ENCODE measurements at regions not wholly inside any gene's neighbourhood (a gene's known extent, or its start where the extent isn't known, plus 50 kb on each side); places are given as distances from the start of the nearest gene placed in this dataset.

GRCh38 chr6:94813806-94814205 lies 763.5 kb upstream of the MANEA start:
- dilution Hi-C loops (cut with MboI; ENCODE audit: extremely low pct_ligation_motif_present, low sequenced_read_pairs) (no loop called here), intact Hi-C loops (cut with micrococcal nuclease) (no loop called here)
- ChIA-PET POLR2A (no interaction called here), CTCF (no interaction called here)
- Histone ChIP-seq H4K20me1 (replicated peaks; ENCODE audit: control insufficient read depth, extremely low read depth, insufficient read depth, low read length) (no peaks in the 10 kb centered on the region), H3K9me3 (replicated peaks; ENCODE audit: control insufficient read depth, insufficient read depth, low read length) (no peaks in the 10 kb centered on the region), H3K9ac (replicated peaks; ENCODE audit: extremely low read depth, insufficient read depth, low read length) (no peak overlapping the region), H3K4me3 (replicated peaks in 1 of 3; ENCODE audit: insufficient read depth in 1 of 3, low read depth in 1 of 3, low read length in 3 of 3) (no peak overlapping the region), H3K27ac (ENCODE audit: insufficient read depth, low read depth, low read length) (no peak overlapping the region), H3K27me3 (ENCODE audit: control insufficient read depth in 2 of 2, insufficient read depth in 2 of 2, low read length in 2 of 2) (no peaks in the 10 kb centered on the region), H3K4me2 (ENCODE audit: insufficient read depth, low read length) (no peak overlapping the region), H3K36me3 (ENCODE audit: control insufficient read depth in 2 of 2, extremely low read depth in 1 of 2, insufficient read depth in 2 of 2, low read length in 2 of 2) (no peaks in the 10 kb centered on the region), H3K9me1 (replicated peaks; ENCODE audit: control insufficient read depth, extremely low read depth, insufficient read depth, low read length) (no peaks in the 10 kb centered on the region), H3K79me2 (ENCODE audit: control insufficient read depth, insufficient read depth, low read length) (no peaks in the 10 kb centered on the region), H2AFZ (ENCODE audit: low read depth, low read length) (no peak overlapping the region), H3K4me1 (ENCODE audit: control insufficient read depth, extremely low read depth, insufficient read depth, low read length) (no peaks in the 10 kb centered on the region)
- FAIRE-seq (no peak), DNase-seq (ENCODE audit: low read depth, low spot score) (no peak)
- BruUV-seq (replicated peaks) = no TSS peak
- TF ChIP-seq MYC (IDR thresholded peaks at IDR 0.05; ENCODE audit: low read depth, low read length) = no peak
- TF ChIP-seq POLR2A (IDR thresholded peaks at IDR 0.05; ENCODE audit: low read depth, low read length) = no peak
- TF ChIP-seq GATA2 (IDR thresholded peaks at IDR 0.05; ENCODE audit: insufficient read depth, insufficient read length, low read depth, low read length) = no peak
- no peak for TF ChIP-seq POLR2AphosphoS5 (IDR thresholded peaks at IDR 0.05; ENCODE audit: insufficient read depth, low read depth, low read length)
- no peak for TF ChIP-seq JUN (IDR thresholded peaks at IDR 0.05; ENCODE audit: borderline replicate concordance, insufficient read depth, insufficient read length, low read depth)
- no peak for TF ChIP-seq FOS (IDR thresholded peaks at IDR 0.05; ENCODE audit: borderline replicate concordance, insufficient read depth, low read length)
- no peak for TF ChIP-seq MAX (IDR thresholded peaks at IDR 0.05; ENCODE audit: insufficient read depth, insufficient read length)
- TF ChIP-seq EZH2 (IDR thresholded peaks at IDR 0.05; ENCODE audit: borderline replicate concordance, low read depth, low read length, severe bottlenecking) = no peak
- TF ChIP-seq CTCF (IDR thresholded peaks at IDR 0.05; ENCODE audit: extremely low read depth in 1 of 2, insufficient read depth in 1 of 2, low read depth in 1 of 2, low read length in 2 of 2) = no peak
